GM19043 (cell line): ENCODE measurements at regions not wholly inside any gene's neighbourhood (a gene's known extent, or its start where the extent isn't known, plus 50 kb on each side); places are given as distances from the start of the nearest gene placed in this dataset.
"Not testable (repeated sequence)": the region's sequence is repeated elsewhere in the genome, so short reads cannot be mapped to it uniquely, and the experiment has no call there.

Experiments
- ATAC-seq: cut with Tn5 transposase; IDR thresholded peaks from one replicate; pipeline ENCODE4 v1.9.1; 2021; ENCODE audit warnings: low read depth; ENCODE audit not compliant: unreplicated experiment

GRCh38 chr4:186775902-186776301, 52.2 kb upstream of the FAT1 start:
- ATAC-seq = no peak

- ATAC-seq = no peak
Measured at GRCh38 chr4:186778134-186778533, 54.5 kb upstream of the FAT1 start.

GRCh38 chr4:186780291-186781031, 56.8 kb upstream of the FAT1 start:
- no peak for ATAC-seq

- ATAC-seq = no peak
Measured at GRCh38 chr4:186781032-186781917, 57.6 kb upstream of the FAT1 start.

- no peak for ATAC-seq
Measured at GRCh38 chr4:186782302-186782701, 58.6 kb upstream of the FAT1 start.

- no peak for ATAC-seq
Measured at GRCh38 chr4:186787536-186787935, 63.9 kb upstream of the FAT1 start.

- no peak for ATAC-seq
Measured at GRCh38 chr4:186789651-186790050, 66.0 kb upstream of the FAT1 start.

- ATAC-seq = no peak
Measured at GRCh38 chr4:186790630-186791029, 67.0 kb upstream of the FAT1 start.

- no peak for ATAC-seq
Measured at GRCh38 chr4:186792728-186793366, 69.2 kb upstream of the FAT1 start.

- ATAC-seq = no peak
Measured at GRCh38 chr4:186798951-186799659, 75.4 kb upstream of the FAT1 start.

GRCh38 chr4:186805020-186805820, 81.6 kb upstream of the FAT1 start:
- no peak for ATAC-seq

GRCh38 chr4:186805917-186806316, 82.3 kb upstream of the FAT1 start:
- not testable (repeated sequence) for ATAC-seq

GRCh38 chr4:186806679-186807421, 83.2 kb upstream of the FAT1 start:
- no peak for ATAC-seq

GRCh38 chr4:186807808-186808629, 84.4 kb upstream of the FAT1 start:
- ATAC-seq = no peak

- no peak for ATAC-seq
Measured at GRCh38 chr4:186808630-186809018, 85.0 kb upstream of the FAT1 start.

GRCh38 chr4:186809070-186809469, 85.4 kb upstream of the FAT1 start:
- no peak for ATAC-seq

- no peak for ATAC-seq
Measured at GRCh38 chr4:186810613-186811150, 87.0 kb upstream of the FAT1 start.

- no peak for ATAC-seq
Measured at GRCh38 chr4:186812592-186812991, 88.9 kb upstream of the FAT1 start.
